ENCODE measurements at regions not wholly inside any gene's neighbourhood (a gene's known extent, or its start where the extent isn't known, plus 50 kb on each side); places are given as distances from the start of the nearest gene placed in this dataset.
"Not testable (repeated sequence)": the region's sequence is repeated elsewhere in the genome, so short reads cannot be mapped to it uniquely, and the experiment has no call there.

DNA sequence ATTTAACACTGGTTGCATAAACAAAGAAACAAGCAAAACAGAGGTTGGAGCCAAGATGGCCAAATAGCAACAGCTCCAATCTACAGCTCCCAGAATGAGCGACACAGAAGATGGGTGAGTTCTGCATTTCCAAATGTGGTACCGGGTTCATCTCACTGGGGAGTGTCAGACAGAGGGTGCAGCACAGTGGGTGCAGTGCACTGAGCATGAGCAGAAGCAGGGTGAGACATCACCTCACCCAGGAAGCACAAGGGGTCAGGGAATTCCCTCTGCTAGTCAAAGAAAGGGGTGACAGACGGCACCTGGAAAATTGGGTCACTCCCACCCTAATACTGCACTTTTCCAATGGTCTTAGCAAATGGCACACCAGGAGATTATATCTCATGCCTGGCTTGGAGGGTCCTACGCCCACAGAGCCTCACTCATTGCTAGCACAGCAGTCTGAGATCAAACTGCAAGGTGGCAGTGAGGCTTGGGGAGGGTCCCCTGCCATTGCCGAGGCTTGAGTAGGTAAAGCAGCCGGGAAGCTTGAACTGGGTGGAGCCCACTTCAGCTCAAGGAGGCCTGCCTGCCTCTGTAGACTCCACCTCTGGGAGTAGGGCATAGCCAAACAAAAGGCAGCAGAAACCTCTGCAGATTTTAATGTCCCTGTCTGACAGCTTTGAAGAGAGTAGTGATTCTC is 4186.5 kb upstream of the OR11H1 start:
- not testable (repeated sequence) for DNase-seq (ENCODE audit: low read depth in 1 of 2, low spot score in 1 of 2); H3K27ac ChIP-seq (replicated peaks); H3K27me3 ChIP-seq (ENCODE audit: insufficient read depth, poor library complexity, severe bottlenecking); H3K4me3 ChIP-seq (replicated peaks; ENCODE audit: insufficient read depth, low read length)

DNA sequence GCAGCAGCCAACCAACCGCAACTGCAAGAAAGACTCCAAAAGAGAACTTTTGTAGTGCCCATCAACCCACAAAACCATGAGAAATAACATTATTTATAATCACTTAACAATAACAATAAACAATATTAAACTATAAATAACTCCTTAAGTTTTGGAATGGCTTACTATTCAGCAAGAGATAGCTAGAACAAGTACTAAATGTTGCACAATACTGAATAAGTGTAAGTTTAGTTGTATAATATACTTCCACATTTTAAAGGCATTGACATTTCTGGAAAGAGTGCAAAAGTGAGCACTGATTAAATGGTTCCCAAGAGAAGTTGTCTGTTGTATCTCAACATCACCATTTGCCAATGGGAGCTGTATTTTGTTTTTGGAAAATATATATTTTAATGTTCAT is 4176.8 kb upstream of the OR11H1 start:
- not testable (repeated sequence) for H3K4me3 ChIP-seq (replicated peaks; ENCODE audit: insufficient read depth, low read length); H3K27ac ChIP-seq (replicated peaks); DNase-seq (ENCODE audit: low read depth in 1 of 2, low spot score in 1 of 2); H3K27me3 ChIP-seq (ENCODE audit: insufficient read depth, poor library complexity, severe bottlenecking)

GRCh38 chr22:11352287-11352686 is 4175.7 kb upstream of the OR11H1 start:
- DNase-seq (ENCODE audit: low read depth in 1 of 2, low spot score in 1 of 2) = not testable (repeated sequence)

DNA sequence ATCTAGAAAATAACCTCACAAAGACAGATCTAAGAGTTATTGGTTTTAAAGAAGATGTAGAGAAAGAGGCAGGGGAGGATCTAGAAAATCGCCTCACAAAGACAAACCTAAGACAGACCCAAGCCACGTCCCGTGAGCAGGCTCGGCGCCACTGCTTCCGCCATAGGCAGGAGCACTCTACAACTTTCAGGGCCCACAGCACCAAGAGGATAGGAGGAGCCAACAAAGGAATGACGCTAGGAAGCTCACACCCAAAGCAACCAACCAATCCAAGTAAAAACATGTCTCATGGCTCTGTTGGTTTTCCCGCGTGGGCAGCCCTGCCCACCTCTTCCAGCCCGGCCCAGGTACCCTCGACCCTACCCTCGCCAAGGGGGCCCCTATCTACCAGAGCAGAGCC is 4167.4 kb upstream of the OR11H1 start:
- no peaks in the 10 kb centered on the region for H3K27me3 ChIP-seq (ENCODE audit: insufficient read depth, poor library complexity, severe bottlenecking)
- no peak for DNase-seq (ENCODE audit: low read depth in 1 of 2, low spot score in 1 of 2)
- H3K27ac ChIP-seq (replicated peaks) = no peak overlapping the region
- TF ChIP-seq REST (IDR thresholded peaks at IDR 0.05; ENCODE audit: insufficient replicate concordance, low read depth) (no peak), SPI1 (IDR thresholded peaks at IDR 0.05; ENCODE audit: borderline replicate concordance, low read depth) (no peak), POLR2AphosphoS5 (IDR thresholded peaks at IDR 0.05; ENCODE audit: low read depth) (no peak), GABPA (IDR thresholded peaks at IDR 0.05; ENCODE audit: low read depth) (no peak)
- TF ChIP-seq, protein P1, sequence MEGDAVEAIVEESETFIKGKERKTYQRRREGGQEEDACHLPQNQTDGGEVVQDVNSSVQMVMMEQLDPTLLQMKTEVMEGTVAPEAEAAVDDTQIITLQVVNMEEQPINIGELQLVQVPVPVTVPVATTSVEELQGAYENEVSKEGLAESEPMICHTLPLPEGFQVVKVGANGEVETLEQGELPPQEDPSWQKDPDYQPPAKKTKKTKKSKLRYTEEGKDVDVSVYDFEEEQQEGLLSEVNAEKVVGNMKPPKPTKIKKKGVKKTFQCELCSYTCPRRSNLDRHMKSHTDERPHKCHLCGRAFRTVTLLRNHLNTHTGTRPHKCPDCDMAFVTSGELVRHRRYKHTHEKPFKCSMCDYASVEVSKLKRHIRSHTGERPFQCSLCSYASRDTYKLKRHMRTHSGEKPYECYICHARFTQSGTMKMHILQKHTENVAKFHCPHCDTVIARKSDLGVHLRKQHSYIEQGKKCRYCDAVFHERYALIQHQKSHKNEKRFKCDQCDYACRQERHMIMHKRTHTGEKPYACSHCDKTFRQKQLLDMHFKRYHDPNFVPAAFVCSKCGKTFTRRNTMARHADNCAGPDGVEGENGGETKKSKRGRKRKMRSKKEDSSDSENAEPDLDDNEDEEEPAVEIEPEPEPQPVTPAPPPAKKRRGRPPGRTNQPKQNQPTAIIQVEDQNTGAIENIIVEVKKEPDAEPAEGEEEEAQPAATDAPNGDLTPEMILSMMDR (IDR thresholded peaks at IDR 0.05; ENCODE audit: insufficient read depth, low read length) = no peak
- H3K4me3 ChIP-seq (replicated peaks; ENCODE audit: insufficient read depth, low read length) = no peak overlapping the region

More at GRCh38 chr22:11352287-11352686, 4175.7 kb upstream of the OR11H1 start:
- H3K4me3 ChIP-seq (replicated peaks; ENCODE audit: insufficient read depth, low read length); H3K27ac ChIP-seq (replicated peaks); H3K27me3 ChIP-seq (ENCODE audit: insufficient read depth, poor library complexity, severe bottlenecking): not testable (repeated sequence)

DNA sequence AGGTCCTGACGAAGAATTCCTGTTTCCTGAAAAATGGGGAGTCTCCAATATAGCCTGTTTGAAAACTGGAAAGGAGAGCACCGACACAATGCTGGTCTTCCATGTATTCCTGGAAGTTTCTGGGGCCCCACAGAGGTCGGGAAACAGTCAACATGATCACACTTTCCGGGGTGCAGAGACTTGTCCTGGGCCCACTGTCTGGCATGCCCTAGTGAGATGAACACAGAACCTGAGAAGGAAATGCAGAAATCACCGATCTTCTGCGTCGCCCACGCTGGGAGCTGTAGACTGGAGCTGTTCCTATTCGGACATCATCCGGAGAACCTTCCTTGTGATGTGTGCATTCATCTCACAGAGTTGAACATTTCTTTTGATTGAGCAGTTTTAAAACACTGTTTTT is 4166.5 kb upstream of the OR11H1 start:
- DNase-seq (ENCODE audit: low read depth in 1 of 2, low spot score in 1 of 2); H3K27ac ChIP-seq (replicated peaks); H3K4me3 ChIP-seq (replicated peaks; ENCODE audit: insufficient read depth, low read length); H3K27me3 ChIP-seq (ENCODE audit: insufficient read depth, poor library complexity, severe bottlenecking): not testable (repeated sequence)

- not testable (repeated sequence) for DNase-seq (ENCODE audit: low read depth in 1 of 2, low spot score in 1 of 2); H3K27ac ChIP-seq (replicated peaks); H3K27me3 ChIP-seq (ENCODE audit: insufficient read depth, poor library complexity, severe bottlenecking); H3K4me3 ChIP-seq (replicated peaks; ENCODE audit: insufficient read depth, low read length)
Observed at GRCh38 chr22:11369612-11370307, 4158.2 kb upstream of the OR11H1 start.

- H3K4me3 ChIP-seq (replicated peaks; ENCODE audit: insufficient read depth, low read length); H3K27ac ChIP-seq (replicated peaks); DNase-seq (ENCODE audit: low read depth in 1 of 2, low spot score in 1 of 2); H3K27me3 ChIP-seq (ENCODE audit: insufficient read depth, poor library complexity, severe bottlenecking): not testable (repeated sequence)
Observed at GRCh38 chr22:11370311-11370710, 4157.7 kb upstream of the OR11H1 start.

Measured in HL-60 (cell line).